ENCODE measurements at regions not wholly inside any gene's neighbourhood (a gene's known extent, or its start where the extent isn't known, plus 50 kb on each side); places are given as distances from the start of the nearest gene placed in this dataset.
"Not testable (repeated sequence)": the region's sequence is repeated elsewhere in the genome, so short reads cannot be mapped to it uniquely, and the experiment has no call there.

DNA sequence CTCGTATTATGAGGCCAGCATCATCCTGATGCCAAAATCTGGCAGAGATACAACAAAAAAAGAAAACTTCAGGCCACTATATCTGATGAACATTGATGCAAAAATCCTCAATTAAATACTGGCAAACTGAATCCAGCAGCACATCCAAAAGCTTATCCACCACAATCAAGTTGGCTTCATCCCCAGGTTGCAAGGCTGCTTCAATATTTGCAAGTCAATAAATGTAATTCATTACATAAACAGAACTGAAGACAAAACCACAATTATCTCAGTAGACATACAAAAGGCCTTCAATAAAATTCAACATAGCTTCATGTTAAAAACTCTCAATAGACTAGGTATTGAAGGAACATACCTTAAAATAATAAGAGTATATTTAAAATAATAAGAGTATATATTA, 815.3 kb upstream of the SLITRK1 start:
- not testable (repeated sequence) for DNase-seq (ENCODE audit: low read depth in 4 of 4, low spot score in 2 of 4)

DNA sequence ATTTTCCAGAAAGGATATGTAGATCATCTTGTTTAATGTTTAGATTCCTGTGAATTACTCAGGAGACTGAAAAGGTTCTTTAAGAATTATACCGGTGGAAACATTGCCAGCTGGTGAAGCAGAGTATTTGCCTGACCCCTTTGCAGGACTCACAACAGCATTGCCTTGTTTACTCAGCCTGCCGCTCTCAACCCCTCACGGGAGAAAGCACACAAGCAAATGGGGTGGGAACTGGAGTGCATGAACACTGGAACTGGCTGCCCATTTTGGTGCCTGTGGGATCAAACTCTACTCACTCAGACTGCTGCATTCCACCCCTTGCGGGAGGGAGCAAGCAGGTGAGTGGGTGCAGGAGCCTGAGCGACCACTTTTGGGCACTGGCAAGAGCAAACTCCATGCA, 804.7 kb upstream of the SLITRK1 start:
- no peak for DNase-seq (ENCODE audit: low read depth in 4 of 4, low spot score in 2 of 4)

DNA sequence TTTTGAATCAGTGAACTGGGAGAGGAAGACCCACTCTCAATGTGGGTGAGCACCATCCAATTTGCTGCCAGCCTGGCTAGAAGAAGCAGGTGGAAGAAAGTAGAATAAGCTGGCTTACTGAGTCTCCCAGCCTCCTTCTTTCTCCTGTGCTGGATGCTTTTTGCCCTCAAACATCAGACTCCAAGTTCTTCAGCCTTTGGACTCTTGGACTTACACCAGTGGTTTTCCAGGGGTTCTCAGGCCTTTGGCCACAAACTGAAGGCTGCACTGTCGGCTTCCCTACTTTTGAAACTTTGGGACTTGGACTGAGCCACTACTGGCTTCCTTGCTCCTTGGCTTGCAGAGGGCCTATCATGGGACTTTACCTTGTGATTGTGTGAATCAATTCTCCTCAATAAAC, 804.2 kb upstream of the SLITRK1 start:
- DNase-seq (ENCODE audit: low read depth in 4 of 4, low spot score in 2 of 4) = no peak

DNA sequence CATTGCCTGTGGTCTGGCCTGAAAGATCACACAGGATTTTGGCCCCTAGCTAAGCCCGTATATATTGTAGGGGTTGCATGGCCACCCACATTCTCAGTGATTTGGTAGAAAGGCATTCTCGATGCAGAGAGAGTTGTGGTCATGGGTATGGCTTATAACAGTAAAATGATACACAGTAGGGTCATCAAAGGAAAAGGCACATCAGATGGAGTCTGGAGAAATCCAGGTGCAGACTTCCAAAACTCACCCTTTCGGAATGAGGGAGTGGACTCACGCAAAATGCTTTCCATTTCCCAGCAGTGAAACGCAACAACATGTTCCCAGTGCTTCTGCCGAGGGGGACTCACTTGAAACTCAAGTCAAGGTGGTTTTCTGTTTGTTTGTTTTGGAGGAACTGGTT, 802.5 kb upstream of the SLITRK1 start:
- no peak for DNase-seq (ENCODE audit: low read depth in 4 of 4, low spot score in 2 of 4)

DNA sequence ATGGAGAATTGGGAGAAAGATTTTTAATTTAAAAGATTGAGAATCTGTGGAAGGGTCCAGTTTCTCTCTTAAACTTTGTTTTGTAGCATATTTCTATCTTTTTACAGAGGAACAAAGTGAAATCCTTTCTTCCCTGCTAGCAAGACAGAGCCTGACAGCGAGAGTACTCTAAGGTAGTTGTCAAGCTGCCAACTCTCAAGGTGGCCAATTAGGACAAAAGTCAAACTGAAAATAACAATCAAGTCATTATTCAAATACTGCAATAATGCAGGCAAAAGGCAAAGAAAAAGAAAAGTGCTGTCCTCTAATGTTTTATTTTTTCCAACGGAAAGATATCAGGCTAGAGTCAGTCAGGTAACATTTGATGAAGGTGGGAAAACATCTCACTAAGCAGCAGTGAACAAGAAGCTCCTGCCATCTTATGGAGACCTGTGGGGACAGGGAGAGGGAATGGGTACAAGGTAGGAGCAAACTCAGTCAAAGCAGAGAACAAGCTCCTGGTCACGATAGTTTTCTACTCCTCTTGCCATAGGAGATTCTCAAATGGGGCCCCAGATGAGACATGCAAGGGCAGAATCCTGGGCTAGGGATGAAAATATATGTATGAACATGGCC, 801.9 kb upstream of the SLITRK1 start:
- no peak for DNase-seq (ENCODE audit: low read depth in 4 of 4, low spot score in 2 of 4)

DNA sequence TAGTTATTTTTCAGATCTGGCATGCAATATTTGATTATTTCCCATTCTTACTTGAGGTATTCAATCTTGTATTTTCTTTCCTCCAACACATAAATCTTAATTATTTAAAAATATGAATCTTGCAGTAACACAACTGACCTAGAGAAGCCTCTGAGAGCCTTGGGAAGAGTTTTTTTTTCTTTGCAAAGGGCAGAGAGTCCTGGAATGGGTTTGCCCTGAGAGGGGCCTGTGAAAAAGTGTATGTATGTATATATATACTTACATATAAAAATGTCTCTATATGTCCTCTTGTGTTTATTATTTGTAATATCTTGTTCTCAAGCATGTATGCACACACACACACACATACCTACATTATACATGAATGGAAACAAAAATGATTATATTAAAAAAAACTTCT, 801.2 kb upstream of the SLITRK1 start:
- no peak for DNase-seq (ENCODE audit: low read depth in 4 of 4, low spot score in 2 of 4)

DNA sequence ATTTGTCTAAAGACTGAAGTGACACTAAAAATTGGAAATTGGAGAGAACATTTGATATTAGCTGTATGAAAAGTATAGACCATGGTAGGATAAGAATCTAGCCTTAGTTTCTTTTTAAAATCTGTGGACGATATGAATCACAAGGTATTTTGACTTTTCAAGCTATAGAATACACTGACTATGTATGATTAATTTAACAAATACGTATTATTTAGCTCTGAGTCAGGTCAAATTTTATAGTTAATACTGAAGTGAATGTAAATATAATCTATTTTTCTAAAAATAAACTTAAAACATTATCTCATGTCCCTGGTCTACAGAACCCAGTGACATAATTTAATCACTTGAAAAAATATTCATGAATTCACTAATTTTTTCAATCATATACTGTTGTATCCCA, 795.6 kb upstream of the SLITRK1 start:
- no peak for DNase-seq (ENCODE audit: low read depth in 4 of 4, low spot score in 2 of 4)

DNA sequence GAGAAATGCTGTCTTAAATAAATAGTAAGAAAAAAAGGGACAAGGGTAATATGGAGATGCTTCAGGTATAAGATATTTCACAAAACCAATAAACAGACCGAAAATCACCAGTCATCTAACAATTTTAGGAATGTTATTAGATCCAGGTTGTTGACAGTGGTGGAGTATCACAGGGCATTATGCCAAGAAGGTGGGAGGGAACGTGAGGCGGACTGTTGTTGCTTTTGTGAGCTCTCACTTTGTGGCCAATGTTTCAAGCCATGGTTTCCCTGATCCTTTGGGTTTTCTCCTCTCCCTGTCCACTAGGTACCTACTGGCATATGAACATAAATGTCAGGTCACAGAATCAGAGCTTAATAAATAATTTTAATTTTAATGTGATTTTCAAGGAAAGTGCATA, 790.3 kb upstream of the SLITRK1 start:
- DNase-seq (ENCODE audit: low read depth in 4 of 4, low spot score in 2 of 4) = no peak

DNA sequence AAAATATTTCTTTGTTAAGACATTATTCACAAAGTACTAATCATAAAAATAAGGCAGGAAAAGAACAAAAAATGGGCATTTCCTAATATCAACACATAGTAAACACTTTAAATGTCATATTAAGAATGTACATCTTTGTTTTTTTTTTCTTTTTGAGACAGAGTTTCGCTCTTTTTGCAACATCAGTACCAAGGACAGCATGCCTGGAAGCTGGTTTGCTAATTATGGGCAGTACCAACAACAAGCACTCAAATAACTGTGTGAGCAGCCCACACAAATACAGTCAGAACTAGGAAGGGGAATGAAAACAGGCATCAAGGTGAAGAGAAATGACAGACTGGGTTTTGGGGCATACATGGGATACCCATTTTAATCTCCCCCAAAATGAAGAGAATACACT, 788.0 kb upstream of the SLITRK1 start:
- no peak for DNase-seq (ENCODE audit: low read depth in 4 of 4, low spot score in 2 of 4)

DNA sequence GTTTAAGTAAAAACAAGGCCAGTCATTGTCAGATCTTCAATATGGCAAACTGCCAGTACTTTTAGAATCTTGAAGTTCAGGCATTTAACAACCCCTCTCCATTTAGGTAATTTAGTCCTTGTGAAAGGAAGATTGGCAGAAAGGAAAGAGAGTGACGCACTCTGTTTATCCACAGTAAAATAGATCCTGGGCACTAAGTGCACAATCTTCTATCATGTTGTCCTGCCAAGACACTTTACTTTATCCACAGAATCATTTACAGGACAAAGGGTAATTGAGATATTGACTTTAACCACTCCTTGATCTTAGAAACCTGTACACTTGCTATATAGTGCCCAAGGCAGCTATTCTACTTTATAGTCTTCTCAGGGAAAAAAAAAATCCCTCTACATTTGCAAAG, 786.4 kb upstream of the SLITRK1 start:
- DNase-seq (ENCODE audit: low read depth in 4 of 4, low spot score in 2 of 4) = no peak

DNA sequence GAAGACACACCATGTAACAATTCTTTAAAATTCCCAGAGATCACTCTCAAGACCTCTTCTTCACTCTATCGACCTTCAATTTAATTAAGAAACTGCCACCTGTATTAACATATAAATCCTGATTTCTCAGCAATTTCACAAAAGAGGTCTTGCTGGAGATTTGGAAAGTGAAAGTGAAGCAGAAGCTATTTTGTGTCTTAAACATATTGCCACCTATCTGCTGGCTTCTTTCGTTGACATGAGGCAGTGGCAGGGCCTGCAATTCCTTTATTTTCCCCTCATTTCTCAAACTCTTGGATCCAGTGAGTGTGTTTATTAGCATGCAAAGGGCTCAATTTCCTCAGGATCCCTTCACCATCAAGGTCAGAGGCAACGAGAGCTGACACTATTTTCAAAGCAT, 780.2 kb upstream of the SLITRK1 start:
- no peak for DNase-seq (ENCODE audit: low read depth in 4 of 4, low spot score in 2 of 4)

DNA sequence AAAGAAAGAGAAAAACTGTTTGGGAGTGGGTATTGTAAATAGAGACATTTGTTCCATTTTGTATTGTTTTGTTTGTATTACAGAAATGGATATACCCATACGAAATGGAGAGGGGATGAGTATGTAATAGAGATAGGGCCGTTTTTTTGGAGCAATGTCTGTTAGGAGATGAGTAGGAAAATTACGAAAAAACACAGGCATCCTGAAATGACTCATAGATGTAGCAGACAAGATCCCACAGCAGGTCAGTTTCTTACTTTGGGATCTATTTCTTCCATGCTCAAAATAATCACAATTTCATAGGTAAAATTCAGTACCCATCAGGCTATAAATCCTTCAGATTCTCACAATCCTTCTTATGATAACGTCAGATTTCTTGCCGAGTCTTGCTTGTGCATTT, 779.4 kb upstream of the SLITRK1 start:
- no peak for DNase-seq (ENCODE audit: low read depth in 4 of 4, low spot score in 2 of 4)

DNA sequence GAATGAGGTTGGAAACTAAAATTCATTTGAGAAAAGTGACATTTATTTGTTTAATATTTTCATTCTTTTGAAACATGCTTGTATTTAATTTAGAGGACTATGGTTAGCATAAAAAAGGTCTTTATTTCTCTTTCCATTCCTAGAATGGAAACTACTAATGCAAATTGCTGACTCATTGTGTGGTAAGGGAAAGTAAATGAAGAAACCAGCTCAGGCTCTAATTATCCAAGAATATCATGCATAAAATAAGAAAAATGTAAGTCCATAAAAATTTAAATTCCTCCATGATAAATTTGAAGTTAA, 777.0 kb upstream of the SLITRK1 start:
- no peak for DNase-seq (ENCODE audit: low read depth in 4 of 4, low spot score in 2 of 4)

DNA sequence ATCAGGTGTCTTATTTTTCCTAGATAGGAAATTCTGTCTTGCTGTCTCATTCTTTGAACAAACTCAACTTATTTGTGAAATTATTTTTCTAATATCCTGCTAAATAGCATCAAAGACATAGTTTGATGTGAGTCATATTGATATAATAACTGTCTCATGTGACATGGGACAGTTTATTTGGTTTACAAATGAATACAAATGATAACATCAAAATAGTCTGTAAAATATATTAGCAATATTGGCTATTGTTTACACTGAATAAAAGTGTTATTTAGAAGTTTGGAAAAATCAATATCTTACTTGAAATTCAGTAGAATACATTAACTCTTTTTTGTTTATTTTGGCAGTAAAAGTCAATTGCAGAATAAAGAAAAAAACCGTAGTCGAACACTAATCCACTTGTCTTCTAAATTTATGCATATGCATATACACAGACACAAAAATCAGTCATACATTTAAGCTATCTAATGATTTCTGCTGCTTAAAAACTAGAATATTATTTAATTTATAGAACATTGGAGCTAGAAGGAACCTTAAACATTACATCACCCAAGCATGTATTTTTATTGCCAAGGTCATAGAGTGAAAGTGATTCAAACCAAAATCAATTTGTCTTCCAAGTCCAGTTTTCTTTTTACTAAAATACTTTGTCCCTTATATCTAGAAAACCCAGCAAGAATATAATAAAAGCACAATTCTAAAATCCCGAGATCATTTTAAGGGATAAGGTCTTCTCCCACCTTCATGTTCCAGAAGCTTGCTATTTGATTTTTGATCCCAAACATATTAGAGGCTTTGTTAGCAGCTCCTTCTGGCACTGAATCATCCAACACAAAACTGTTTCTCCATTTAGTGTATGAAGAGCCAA, 776.5 kb upstream of the SLITRK1 start:
- no peak for DNase-seq (ENCODE audit: low read depth in 4 of 4, low spot score in 2 of 4)

DNA sequence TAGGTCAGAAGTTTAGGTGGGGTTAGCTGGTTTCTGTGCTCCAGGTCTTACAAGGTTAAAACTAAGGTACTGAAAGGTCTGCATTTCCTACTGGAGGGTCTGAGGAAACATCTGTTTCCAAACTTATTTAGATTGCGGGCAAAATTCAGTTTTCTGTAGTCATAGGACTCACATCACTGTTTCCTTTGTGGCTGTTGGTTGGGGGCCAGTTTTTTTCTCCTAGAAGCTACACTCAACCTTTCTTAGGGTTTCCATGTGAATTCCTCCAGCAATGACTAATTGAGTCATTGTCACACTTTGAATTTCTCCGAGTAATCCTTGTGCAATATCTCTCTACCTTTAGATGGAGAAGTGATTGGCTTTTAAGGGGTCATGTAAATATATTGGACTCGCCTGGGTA, 773.4 kb upstream of the SLITRK1 start:
- no peak for DNase-seq (ENCODE audit: low read depth in 4 of 4, low spot score in 2 of 4)

DNA sequence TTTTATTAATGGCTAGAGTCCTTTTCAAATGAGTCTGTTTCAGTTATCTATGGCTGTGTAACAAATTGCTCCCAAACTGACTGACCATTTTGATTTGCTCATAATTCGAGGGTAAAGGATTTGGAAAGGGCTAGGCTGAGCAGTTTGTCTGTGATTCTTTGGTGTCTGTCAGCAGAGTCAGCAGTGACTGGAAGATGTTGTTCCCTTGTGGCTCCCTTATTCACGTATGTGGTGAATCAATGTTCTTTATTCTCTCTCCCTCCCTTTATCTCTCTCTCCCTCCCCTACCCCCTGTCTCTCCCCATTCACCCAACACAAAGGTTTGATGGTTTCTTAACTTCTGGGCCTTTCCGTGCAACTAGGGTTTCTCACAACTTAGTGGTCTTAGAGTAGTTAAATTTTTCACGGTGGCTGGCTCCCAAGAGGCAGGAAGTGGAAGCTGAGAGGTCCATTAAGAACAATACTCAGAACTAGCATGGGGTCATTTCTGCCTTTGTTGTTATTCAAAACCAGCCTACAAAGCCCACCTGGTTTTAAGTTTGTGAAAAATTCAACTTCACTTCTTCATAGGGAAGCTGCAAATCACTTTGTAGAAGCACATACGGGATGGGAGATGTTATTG, 772.5 kb upstream of the SLITRK1 start:
- DNase-seq (ENCODE audit: low read depth in 4 of 4, low spot score in 2 of 4) = no peak

DNA sequence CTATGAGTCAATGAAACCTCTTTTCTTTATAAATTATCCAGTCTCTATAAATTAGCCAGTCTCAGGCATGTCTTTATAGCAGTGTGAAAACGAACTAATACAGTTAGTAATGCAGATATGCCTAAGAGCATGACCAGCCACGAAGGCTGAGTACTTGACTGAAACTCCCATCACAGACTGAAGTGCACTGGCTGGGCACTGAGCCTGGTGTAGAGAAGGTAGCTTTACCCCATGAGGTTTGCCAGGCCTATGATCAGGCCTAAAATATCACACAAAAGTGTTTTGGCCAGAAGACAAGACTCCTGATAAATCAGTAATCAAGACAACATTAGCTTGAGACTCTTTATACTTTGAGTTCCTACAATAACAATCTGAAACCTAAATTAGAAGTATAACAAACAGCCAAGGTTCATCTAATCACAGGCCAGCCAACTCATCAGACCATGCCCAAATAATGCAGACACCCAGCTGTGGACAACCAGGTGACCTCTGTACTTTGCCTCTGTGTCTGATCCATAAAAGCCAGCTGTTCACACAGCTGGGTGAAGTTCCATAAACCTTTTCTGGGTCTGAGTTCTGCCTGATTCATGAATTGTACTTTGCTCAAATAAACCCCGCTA, 771.8 kb upstream of the SLITRK1 start:
- no peak for DNase-seq (ENCODE audit: low read depth in 4 of 4, low spot score in 2 of 4)

DNA sequence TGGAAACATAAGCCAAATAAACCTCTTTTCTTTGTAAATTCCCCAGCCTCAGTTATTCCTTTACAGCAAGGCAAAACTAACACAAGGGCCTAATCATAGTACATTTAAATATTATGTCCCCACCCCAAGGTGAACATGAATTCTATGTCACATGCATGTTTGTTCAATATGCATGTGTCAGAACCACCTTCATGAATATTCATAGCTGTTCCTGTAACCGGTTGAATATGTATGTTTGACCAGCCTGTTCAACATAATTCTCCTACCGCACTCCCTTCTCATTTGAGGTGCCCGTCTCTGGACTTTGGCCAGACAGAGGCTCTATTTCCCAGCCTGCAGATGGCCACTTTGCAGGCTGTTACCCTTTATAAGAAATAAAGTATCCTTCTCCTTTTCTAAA, 769.4 kb upstream of the SLITRK1 start:
- DNase-seq (ENCODE audit: low read depth in 4 of 4, low spot score in 2 of 4) = no peak

DNA sequence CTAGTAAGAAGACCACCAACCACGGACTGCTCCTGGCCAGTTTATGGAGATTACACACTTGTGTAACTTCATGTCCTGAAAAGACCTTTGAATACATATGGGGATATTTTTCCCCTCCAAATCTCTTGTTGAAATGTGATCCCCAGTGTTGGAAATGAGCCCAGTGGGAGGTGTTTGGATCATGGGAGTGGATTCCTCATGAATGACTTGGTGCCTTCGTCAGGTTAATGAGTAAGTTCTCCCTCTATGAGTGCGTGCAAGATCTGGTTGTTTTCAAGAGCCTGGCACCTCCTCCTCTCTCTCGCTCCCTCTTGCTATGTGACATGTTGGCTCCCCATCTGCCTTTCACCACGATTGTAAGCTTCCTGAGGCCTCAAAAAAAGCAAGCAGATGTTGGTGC, 769.0 kb upstream of the SLITRK1 start:
- DNase-seq (ENCODE audit: low read depth in 4 of 4, low spot score in 2 of 4) = no peak

DNA sequence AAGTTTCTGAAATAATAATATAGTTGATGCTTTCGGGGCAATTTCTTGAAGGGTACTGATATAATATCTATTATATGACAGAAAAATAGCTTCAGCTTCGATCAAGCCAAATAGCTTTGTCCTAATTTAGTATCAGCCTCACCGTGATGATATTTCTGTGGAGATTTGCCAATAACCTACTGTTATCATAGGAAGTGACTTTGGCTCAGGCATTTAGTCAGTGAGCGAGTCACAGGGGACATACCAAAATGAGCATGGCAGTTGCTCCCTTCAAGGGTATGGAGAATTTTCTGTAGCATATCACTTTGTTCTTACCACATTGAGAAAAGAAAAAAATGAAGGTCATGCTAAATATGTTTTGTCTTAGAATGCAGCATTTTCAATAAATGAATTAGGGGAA, 767.6 kb upstream of the SLITRK1 start:
- DNase-seq (ENCODE audit: low read depth in 4 of 4, low spot score in 2 of 4) = no peak

DNA sequence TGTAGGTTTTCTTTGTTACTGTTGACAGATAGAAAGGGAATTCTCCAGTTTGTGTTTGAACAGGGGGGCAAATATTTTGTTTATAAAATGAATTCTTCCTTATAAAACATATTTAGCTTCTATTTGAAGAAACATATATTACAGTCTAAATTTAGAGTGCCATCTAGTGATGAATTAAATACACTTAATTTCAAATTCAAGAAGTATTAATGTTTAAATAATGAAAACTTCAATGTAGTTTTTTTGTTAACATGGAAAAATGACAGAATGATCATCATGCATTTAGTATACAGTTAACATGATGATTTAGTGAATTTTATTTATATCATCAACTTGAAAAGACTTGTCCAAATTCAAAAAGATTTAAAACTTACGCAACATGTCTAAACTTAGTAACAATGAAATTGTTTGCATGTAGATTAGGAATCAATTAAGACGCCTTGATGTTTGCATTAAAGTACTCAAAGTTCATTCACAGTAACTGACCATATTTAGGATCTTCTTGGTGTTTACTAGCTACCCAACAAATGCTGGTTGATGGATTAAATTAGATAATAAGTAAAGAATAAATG, 765.9 kb upstream of the SLITRK1 start:
- no peak for DNase-seq (ENCODE audit: low read depth in 4 of 4, low spot score in 2 of 4)
